ENCODE measurements at regions not wholly inside any gene's neighbourhood (a gene's known extent, or its start where the extent isn't known, plus 50 kb on each side); places are given as distances from the start of the nearest gene placed in this dataset.

GRCh38 chr14:98897605-98898309 is 374.2 kb downstream of the BCL11B start:
- no peak overlapping the region for H3K4me3 ChIP-seq (ENCODE audit: low read depth, low read length)
- H2AFZ ChIP-seq: no peak overlapping the region
- H3K4me2 ChIP-seq (ENCODE audit: low read length): no peak overlapping the region
- no peaks in the 10 kb centered on the region for H3K9me3 ChIP-seq (ENCODE audit: control insufficient read depth, low read length)
- TF ChIP-seq CTCF (IDR thresholded peaks at IDR 0.05): no peak
- no peaks in the 10 kb centered on the region for H3K79me2 ChIP-seq
- H3K27me3 ChIP-seq (ENCODE audit: control insufficient read depth, insufficient read depth, low read length): no peaks in the 10 kb centered on the region
- H3K27ac ChIP-seq: no peak overlapping the region
- H3K9ac ChIP-seq: no peak overlapping the region
- H3K36me3 ChIP-seq (ENCODE audit: control insufficient read depth, insufficient read depth, low read length): no peaks in the 10 kb centered on the region
- H3K4me1 ChIP-seq: no peaks in the 10 kb centered on the region

- Histone ChIP-seq H3K9me3 (ENCODE audit: control insufficient read depth, low read length) (no peaks in the 10 kb centered on the region), H3K27me3 (ENCODE audit: control insufficient read depth, insufficient read depth, low read length) (no peaks in the 10 kb centered on the region), H3K4me1 (no peaks in the 10 kb centered on the region), H2AFZ (no peak overlapping the region), H3K4me2 (ENCODE audit: low read length) (no peak overlapping the region), H3K9ac (no peak overlapping the region), H3K27ac (no peak overlapping the region), H3K36me3 (ENCODE audit: control insufficient read depth, insufficient read depth, low read length) (no peaks in the 10 kb centered on the region), H3K79me2 (no peaks in the 10 kb centered on the region), H3K4me3 (ENCODE audit: low read depth, low read length) (no peak overlapping the region)
- no peak for TF ChIP-seq CTCF (IDR thresholded peaks at IDR 0.05)
Measured at GRCh38 chr14:98899441-98899840, 372.6 kb downstream of the BCL11B start.

GRCh38 chr14:98900236-98900635 is 371.8 kb downstream of the BCL11B start:
- Histone ChIP-seq H3K4me2 (ENCODE audit: low read length) (no peak overlapping the region), H3K27me3 (ENCODE audit: control insufficient read depth, insufficient read depth, low read length) (no peaks in the 10 kb centered on the region)

GRCh38 chr14:98900798-98901197 is 371.2 kb downstream of the BCL11B start:
- no peak for TF ChIP-seq CTCF (IDR thresholded peaks at IDR 0.05)
- no peaks in the 10 kb centered on the region for H3K79me2 ChIP-seq
- H2AFZ ChIP-seq: no peak overlapping the region
- H3K4me3 ChIP-seq (ENCODE audit: low read depth, low read length): no peak overlapping the region
- H3K27ac ChIP-seq: no peak overlapping the region
- no peaks in the 10 kb centered on the region for H3K4me1 ChIP-seq
- H3K27me3 ChIP-seq (ENCODE audit: control insufficient read depth, insufficient read depth, low read length): no peaks in the 10 kb centered on the region
- no peaks in the 10 kb centered on the region for H3K36me3 ChIP-seq (ENCODE audit: control insufficient read depth, insufficient read depth, low read length)
- H3K9ac ChIP-seq: no peak overlapping the region
- no peaks in the 10 kb centered on the region for H3K9me3 ChIP-seq (ENCODE audit: control insufficient read depth, low read length)
- H3K4me2 ChIP-seq (ENCODE audit: low read length): no peak overlapping the region

More at GRCh38 chr14:98900236-98900635, 371.8 kb downstream of the BCL11B start:
- Histone ChIP-seq H3K27ac (no peak overlapping the region), H3K9ac (no peak overlapping the region), H2AFZ (no peak overlapping the region), H3K9me3 (ENCODE audit: control insufficient read depth, low read length) (no peaks in the 10 kb centered on the region), H3K4me3 (ENCODE audit: low read depth, low read length) (no peak overlapping the region), H3K36me3 (ENCODE audit: control insufficient read depth, insufficient read depth, low read length) (no peaks in the 10 kb centered on the region), H3K4me1 (no peaks in the 10 kb centered on the region), H3K79me2 (no peaks in the 10 kb centered on the region)
- no peak for TF ChIP-seq CTCF (IDR thresholded peaks at IDR 0.05)
